Liver (tissue), 8 donors: ENCODE measurements at regions not wholly inside any gene's neighbourhood (a gene's known extent, or its start where the extent isn't known, plus 50 kb on each side); places are given as distances from the start of the nearest gene placed in this dataset.

Experiments
- DNase-seq: peaks from one replicate; pipeline ENCODE4 v3.0.0-alpha.2; 2017; ENCODE audit warnings: low spot score
- H3K27ac ChIP-seq, 2 donors: one replicate each; pipeline ENCODE4 v1.7.0; 2013; ENCODE audit warnings: inconsistent platforms in 2 of 2, low read length in 2 of 2, control low read depth in 1 of 2, low read depth in 1 of 2, mild to moderate bottlenecking in 1 of 2
- H3K27me3 ChIP-seq, 4 donors: one replicate each; pipeline versions ENCODE4 v1.6.1 to v1.7.0; 2013; ENCODE audit warnings: low read length in 3 of 4, inconsistent platforms in 1 of 4, mild to moderate bottlenecking in 1 of 4, moderate library complexity in 1 of 4; ENCODE audit not compliant: control insufficient read depth in 4 of 4, insufficient read depth in 4 of 4
- H3K36me3 ChIP-seq, 4 donors: one replicate each; pipeline versions ENCODE4 v1.6.1 to v1.7.0; 2013; ENCODE audit warnings: low read length in 3 of 4, mild to moderate bottlenecking in 3 of 4, low read depth in 1 of 4, moderate library complexity in 1 of 4; ENCODE audit not compliant: control insufficient read depth in 4 of 4, insufficient read depth in 3 of 4
- H3K4me1 ChIP-seq, 4 donors: one replicate each; pipeline versions ENCODE4 v1.6.1 to v1.7.0; 2013; ENCODE audit warnings: low read length in 3 of 4, mild to moderate bottlenecking in 3 of 4, moderate library complexity in 1 of 4; ENCODE audit not compliant: control insufficient read depth in 4 of 4, insufficient read depth in 4 of 4
- H3K4me3 ChIP-seq, 3 donors: one replicate each; pipeline versions ENCODE4 v1.6.1 to v1.7.0; 2013; ENCODE audit warnings: low read length in 3 of 3, control low read depth in 1 of 3, low read depth in 1 of 3, mild to moderate bottlenecking in 1 of 3
- H3K9ac ChIP-seq, 2 donors: one replicate each; pipeline ENCODE4 v1.7.0; 2013; ENCODE audit warnings: low read length in 2 of 2, mild to moderate bottlenecking in 2 of 2, moderate library complexity in 2 of 2, control low read depth in 1 of 2, low read depth in 1 of 2
- H3K9me3 ChIP-seq, 4 donors: one replicate each; pipeline versions ENCODE4 v1.6.1 to v1.7.0; 2013; ENCODE audit warnings: low read length in 3 of 4; ENCODE audit not compliant: control insufficient read depth in 4 of 4
- ATF3 ChIP-seq: IDR thresholded peaks from 2 replicates; pipeline ENCODE4 v1.6.1; 2016; ENCODE audit warnings: antibody characterized with exemption
- CTCF ChIP-seq: fragments of 150-350 bp; IDR thresholded peaks from 2 replicates; pipeline ENCODE4 v1.5.1; 2017; ENCODE audit warnings: improper control_type of control experiment, low read depth, low read length; ENCODE audit not compliant: missing input control
- EGR1 ChIP-seq, 2 donors: IDR thresholded peaks; 2 replicates each; pipeline ENCODE4 v1.6.1; 2016 to 2018; ENCODE audit warnings: antibody characterized with exemption in 2 of 2, low read depth in 2 of 2
- FOXA1 ChIP-seq: IDR thresholded peaks from 2 replicates; pipeline ENCODE4 v1.6.1; 2016; ENCODE audit warnings: antibody characterized with exemption
- HNF4A ChIP-seq, 2 donors: conservative IDR thresholded peaks; 2 replicates each; pipeline ENCODE4 v1.6.1; 2016; ENCODE audit warnings: antibody characterized with exemption in 2 of 2, mild to moderate bottlenecking in 2 of 2
- HNF4G ChIP-seq: IDR thresholded peaks from 2 replicates; pipeline ENCODE4 v1.6.1; 2016; ENCODE audit warnings: antibody characterized with exemption
- MAX ChIP-seq: IDR thresholded peaks from 2 replicates; pipeline ENCODE4 v1.6.1; 2016; ENCODE audit warnings: antibody characterized with exemption
- RAD21 ChIP-seq, 2 donors: IDR thresholded peaks; 2 replicates each; pipeline ENCODE4 v1.6.1; 2016; ENCODE audit warnings: antibody characterized with exemption in 2 of 2, mild to moderate bottlenecking in 2 of 2
- SP1 ChIP-seq: IDR thresholded peaks from 2 replicates; pipeline ENCODE4 v1.6.1; 2018; ENCODE audit warnings: antibody characterized with exemption, mild to moderate bottlenecking
- TAF1 ChIP-seq: conservative IDR thresholded peaks from 2 replicates; pipeline ENCODE4 v1.6.1; 2016; ENCODE audit warnings: antibody characterized with exemption, mild to moderate bottlenecking
- YY1 ChIP-seq: IDR thresholded peaks from 2 replicates; pipeline ENCODE4 v1.6.1; 2016; ENCODE audit warnings: antibody characterized with exemption, mild to moderate bottlenecking
- WGBS: extraction: QIAGEN DNeasy Blood & Tissue Kit; methylation state at CpG from one replicate; pipeline ENCODE4 v1.1.7; 2013; 5-methylcytosine and 5-hydroxymethylcytosine counted together
- TF ChIP-seq, protein P1 (sequence below): IDR thresholded peaks from 2 replicates; pipeline ENCODE4 v1.6.1; 2016; ENCODE audit warnings: antibody characterized with exemption, mild to moderate bottlenecking
- TF ChIP-seq, protein P2 (sequence below): IDR thresholded peaks from 2 replicates; pipeline ENCODE4 v1.6.1; 2016; ENCODE audit warnings: antibody characterized with exemption
- donor health status: healthy.
- donor health status: healthy.
- donor health status: healthy.
- donor health status: healthy.
- donor health status: healthy.

- no peak overlapping the region for H3K9ac ChIP-seq
- TF ChIP-seq YY1 (no peak), CTCF (no peak), FOXA1 (no peak), EGR1 (IDR thresholded peaks at IDR 0.05; ENCODE audit: low read depth in 2 of 2) (no peak), MAX (no peak), TAF1 (no peak), ATF3 (no peak), RAD21 (IDR thresholded peaks at IDR 0.05) (no peak)
- H3K4me1 ChIP-seq = no peaks in the 10 kb centered on the region
Observed at GRCh38 chr10:124287791-124288190, 130.9 kb downstream of the OAT start.

GRCh38 chr10:124287071-124287685 is 131.5 kb downstream of the OAT start:
- TF ChIP-seq HNF4G = no peak
- no peak for TF ChIP-seq CTCF
- TF ChIP-seq YY1 = no peak
- TF ChIP-seq, protein P1, sequence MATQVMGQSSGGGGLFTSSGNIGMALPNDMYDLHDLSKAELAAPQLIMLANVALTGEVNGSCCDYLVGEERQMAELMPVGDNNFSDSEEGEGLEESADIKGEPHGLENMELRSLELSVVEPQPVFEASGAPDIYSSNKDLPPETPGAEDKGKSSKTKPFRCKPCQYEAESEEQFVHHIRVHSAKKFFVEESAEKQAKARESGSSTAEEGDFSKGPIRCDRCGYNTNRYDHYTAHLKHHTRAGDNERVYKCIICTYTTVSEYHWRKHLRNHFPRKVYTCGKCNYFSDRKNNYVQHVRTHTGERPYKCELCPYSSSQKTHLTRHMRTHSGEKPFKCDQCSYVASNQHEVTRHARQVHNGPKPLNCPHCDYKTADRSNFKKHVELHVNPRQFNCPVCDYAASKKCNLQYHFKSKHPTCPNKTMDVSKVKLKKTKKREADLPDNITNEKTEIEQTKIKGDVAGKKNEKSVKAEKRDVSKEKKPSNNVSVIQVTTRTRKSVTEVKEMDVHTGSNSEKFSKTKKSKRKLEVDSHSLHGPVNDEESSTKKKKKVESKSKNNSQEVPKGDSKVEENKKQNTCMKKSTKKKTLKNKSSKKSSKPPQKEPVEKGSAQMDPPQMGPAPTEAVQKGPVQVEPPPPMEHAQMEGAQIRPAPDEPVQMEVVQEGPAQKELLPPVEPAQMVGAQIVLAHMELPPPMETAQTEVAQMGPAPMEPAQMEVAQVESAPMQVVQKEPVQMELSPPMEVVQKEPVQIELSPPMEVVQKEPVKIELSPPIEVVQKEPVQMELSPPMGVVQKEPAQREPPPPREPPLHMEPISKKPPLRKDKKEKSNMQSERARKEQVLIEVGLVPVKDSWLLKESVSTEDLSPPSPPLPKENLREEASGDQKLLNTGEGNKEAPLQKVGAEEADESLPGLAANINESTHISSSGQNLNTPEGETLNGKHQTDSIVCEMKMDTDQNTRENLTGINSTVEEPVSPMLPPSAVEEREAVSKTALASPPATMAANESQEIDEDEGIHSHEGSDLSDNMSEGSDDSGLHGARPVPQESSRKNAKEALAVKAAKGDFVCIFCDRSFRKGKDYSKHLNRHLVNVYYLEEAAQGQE = no peak
- TF ChIP-seq, protein P2, sequence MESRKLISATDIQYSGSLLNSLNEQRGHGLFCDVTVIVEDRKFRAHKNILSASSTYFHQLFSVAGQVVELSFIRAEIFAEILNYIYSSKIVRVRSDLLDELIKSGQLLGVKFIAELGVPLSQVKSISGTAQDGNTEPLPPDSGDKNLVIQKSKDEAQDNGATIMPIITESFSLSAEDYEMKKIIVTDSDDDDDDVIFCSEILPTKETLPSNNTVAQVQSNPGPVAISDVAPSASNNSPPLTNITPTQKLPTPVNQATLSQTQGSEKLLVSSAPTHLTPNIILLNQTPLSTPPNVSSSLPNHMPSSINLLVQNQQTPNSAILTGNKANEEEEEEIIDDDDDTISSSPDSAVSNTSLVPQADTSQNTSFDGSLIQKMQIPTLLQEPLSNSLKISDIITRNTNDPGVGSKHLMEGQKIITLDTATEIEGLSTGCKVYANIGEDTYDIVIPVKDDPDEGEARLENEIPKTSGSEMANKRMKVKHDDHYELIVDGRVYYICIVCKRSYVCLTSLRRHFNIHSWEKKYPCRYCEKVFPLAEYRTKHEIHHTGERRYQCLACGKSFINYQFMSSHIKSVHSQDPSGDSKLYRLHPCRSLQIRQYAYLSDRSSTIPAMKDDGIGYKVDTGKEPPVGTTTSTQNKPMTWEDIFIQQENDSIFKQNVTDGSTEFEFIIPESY = no peak
- no peak for TF ChIP-seq HNF4A (conservative IDR thresholded peaks at IDR 0.05)
- no peak for TF ChIP-seq RAD21 (IDR thresholded peaks at IDR 0.05)
- TF ChIP-seq SP1 = no peak
- TF ChIP-seq MAX = no peak
- Histone ChIP-seq H3K9me3 (no peaks in the 10 kb centered on the region), H3K4me3 (no peak overlapping the region), H3K4me1 (no peaks in the 10 kb centered on the region), H3K27me3 (no peaks in the 10 kb centered on the region), H3K36me3 (no peaks in the 10 kb centered on the region), H3K9ac (no peak overlapping the region), H3K27ac (no peak overlapping the region)
- 92% methylated on average over 10 of the region's 10 CpGs for WGBS
- no peak for DNase-seq

More at GRCh38 chr10:124287791-124288190, 130.9 kb downstream of the OAT start:
- no peak for DNase-seq
- H3K9me3 ChIP-seq = no peaks in the 10 kb centered on the region
- H3K27me3 ChIP-seq = no peaks in the 10 kb centered on the region
- H3K36me3 ChIP-seq = no peaks in the 10 kb centered on the region
- 89% methylated on average over 9 of the region's 9 CpGs for WGBS
- no peak overlapping the region for H3K4me3 ChIP-seq
- no peak overlapping the region for H3K27ac ChIP-seq
